Activated effector memory CD4-positive, alpha-beta T cell treated with anti-CD3 and anti-CD28 coated beads, Interleukin-2, amount 50 U/mL, for 16 hours (primary cell): ENCODE measurements at regions not wholly inside any gene's neighbourhood (a gene's known extent, or its start where the extent isn't known, plus 50 kb on each side); places are given as distances from the start of the nearest gene placed in this dataset.
"Not testable (repeated sequence)": the region's sequence is repeated elsewhere in the genome, so short reads cannot be mapped to it uniquely, and the experiment has no call there.

ENCODE experiments used
- DNase-seq: peaks from one replicate; pipeline ENCODE4 v3.0.0-alpha.2; 2020

- DNase-seq: not testable (repeated sequence)
These were observed 89.4 kb upstream of the SPACA7 start for GRCh38 chr13:112286733-112287132.

GRCh38 chr13:112320303-112320702, 55.9 kb upstream of the SPACA7 start:
- no peak for DNase-seq

- DNase-seq: no peak
These were observed 53.6 kb upstream of the SPACA7 start for GRCh38 chr13:112322557-112322956.

- no peak for DNase-seq
These were observed 52.0 kb upstream of the SPACA7 start for GRCh38 chr13:112324116-112324515.

- no peak for DNase-seq
These were observed 50.9 kb upstream of the SPACA7 start for GRCh38 chr13:112325142-112325808.

- no peak for DNase-seq
These were observed 50.1 kb upstream of the SPACA7 start for GRCh38 chr13:112325920-112326645.
